ENCODE measurements at regions not wholly inside any gene's neighbourhood (a gene's known extent, or its start where the extent isn't known, plus 50 kb on each side); places are given as distances from the start of the nearest gene placed in this dataset.
"Not testable (repeated sequence)": the region's sequence is repeated elsewhere in the genome, so short reads cannot be mapped to it uniquely, and the experiment has no call there.

GRCh38 chr2:124999906-125000305, 974.8 kb downstream of the CNTNAP5 start:
- Histone ChIP-seq H3K9me3 (ENCODE audit: control insufficient read depth, insufficient read depth, low read length) (no peaks in the 10 kb centered on the region), H3K27ac (ENCODE audit: low read depth, low read length) (no peak overlapping the region), H3K4me3 (ENCODE audit: low read depth, low read length) (no peak overlapping the region), H3K27me3 (ENCODE audit: control insufficient read depth, insufficient read depth, low read length) (no peaks in the 10 kb centered on the region)
- DNase-seq (ENCODE audit: low read depth, low spot score): no peak
- ChIA-PET POLR2A (no interaction called here), CTCF (no interaction called here)
- no peak for TF ChIP-seq CTCF (IDR thresholded peaks at IDR 0.05; ENCODE audit: low read depth, low read length)

GRCh38 chr2:125004106-125004800, 979.2 kb downstream of the CNTNAP5 start:
- no peak for DNase-seq (ENCODE audit: low read depth, low spot score)
- H3K4me3 ChIP-seq (ENCODE audit: low read depth, low read length): no peak overlapping the region
- H3K27me3 ChIP-seq (ENCODE audit: control insufficient read depth, insufficient read depth, low read length): no peaks in the 10 kb centered on the region
- no peak overlapping the region for H3K27ac ChIP-seq (ENCODE audit: low read depth, low read length)
- TF ChIP-seq CTCF (IDR thresholded peaks at IDR 0.05; ENCODE audit: low read depth, low read length): no peak
- no peaks in the 10 kb centered on the region for H3K9me3 ChIP-seq (ENCODE audit: control insufficient read depth, insufficient read depth, low read length)
- ChIA-PET POLR2A (no interaction called here), CTCF (interaction anchor here (0.6 kb wide), 1 partner anchor 778 kb away, joined by 3 read pairs; no protein-coding TSS in a partner anchor)

- no peak for TF ChIP-seq CTCF (IDR thresholded peaks at IDR 0.05; ENCODE audit: low read depth, low read length)
- Histone ChIP-seq H3K4me3 (ENCODE audit: low read depth, low read length) (no peak overlapping the region), H3K9me3 (ENCODE audit: control insufficient read depth, insufficient read depth, low read length) (peaks cover 3% of the 10 kb centered on the region; the same call in 1 of the 2 replicates), H3K27me3 (ENCODE audit: control insufficient read depth, insufficient read depth, low read length) (no peaks in the 10 kb centered on the region), H3K27ac (ENCODE audit: low read depth, low read length) (no peak overlapping the region)
- ChIA-PET CTCF (no interaction called here), POLR2A (no interaction called here)
- no peak for DNase-seq (ENCODE audit: low read depth, low spot score)
These were observed 981.6 kb downstream of the CNTNAP5 start for GRCh38 chr2:125006676-125007075.

GRCh38 chr2:125028721-125029120, 1003.6 kb downstream of the CNTNAP5 start:
- DNase-seq (ENCODE audit: low read depth, low spot score); CTCF ChIA-PET; H3K9me3 ChIP-seq (ENCODE audit: control insufficient read depth, insufficient read depth, low read length); POLR2A ChIA-PET; H3K27me3 ChIP-seq (ENCODE audit: control insufficient read depth, insufficient read depth, low read length); H3K27ac ChIP-seq (ENCODE audit: low read depth, low read length); H3K4me3 ChIP-seq (ENCODE audit: low read depth, low read length): not testable (repeated sequence)

GRCh38 chr2:125033871-125034270, 1008.8 kb downstream of the CNTNAP5 start:
- peaks cover 16% of the 10 kb centered on the region for H3K9me3 ChIP-seq (ENCODE audit: control insufficient read depth, insufficient read depth, low read length)
- H3K27ac ChIP-seq (ENCODE audit: low read depth, low read length): no peak overlapping the region
- CTCF ChIA-PET: no interaction called here
- no peaks in the 10 kb centered on the region for H3K27me3 ChIP-seq (ENCODE audit: control insufficient read depth, insufficient read depth, low read length)
- POLR2A ChIA-PET: no interaction called here
- TF ChIP-seq CTCF (IDR thresholded peaks at IDR 0.05; ENCODE audit: low read depth, low read length): no peak
- H3K4me3 ChIP-seq (ENCODE audit: low read depth, low read length): no peak overlapping the region
- DNase-seq (ENCODE audit: low read depth, low spot score): no peak
